NCI-H2081 (cell line): ENCODE measurements at regions not wholly inside any gene's neighbourhood (a gene's known extent, or its start where the extent isn't known, plus 50 kb on each side); places are given as distances from the start of the nearest gene placed in this dataset.
A peak's percentile ranks its signal among the peaks of the same experiment; 100 is the strongest.

ENCODE experiments used
- DNase-seq, 2 experiments: peaks; one replicate each; lab custom pipeline; 2025; lab: John Stamatoyannopoulos, UW

- DNase-seq = no peak
These were observed 138.4 kb upstream of the SPACA1 start for GRCh38 chr6:87908978-87909811.

GRCh38 chr6:87907521-87907920 is 140.1 kb upstream of the SPACA1 start:
- DNase-seq = no peak

DNA sequence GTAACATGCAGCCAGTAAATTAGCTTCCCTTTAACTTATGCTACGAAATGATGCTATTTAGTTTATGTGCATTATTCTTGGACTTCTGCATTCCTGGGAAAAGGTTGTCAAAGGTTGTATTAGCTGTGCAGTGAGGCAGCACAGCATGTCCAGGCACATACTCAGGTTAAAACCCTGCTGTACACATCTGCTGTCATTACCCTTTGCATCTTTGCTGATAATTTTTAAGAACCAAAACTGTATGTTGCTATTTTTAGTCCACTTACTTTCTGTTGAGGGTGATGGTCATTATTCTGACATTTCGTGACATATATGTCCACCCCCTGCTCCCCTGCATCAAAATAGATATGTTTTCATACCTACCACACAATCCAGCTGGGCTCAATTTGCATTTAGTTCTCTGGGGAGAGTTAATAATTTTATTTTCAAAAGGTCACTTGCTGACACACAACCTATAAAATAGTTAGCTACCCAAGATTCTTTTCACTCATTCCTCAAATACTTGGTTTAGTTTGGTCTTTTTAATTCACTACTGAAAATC is 142.5 kb upstream of the SPACA1 start:
- DNase-seq = no peak

DNA sequence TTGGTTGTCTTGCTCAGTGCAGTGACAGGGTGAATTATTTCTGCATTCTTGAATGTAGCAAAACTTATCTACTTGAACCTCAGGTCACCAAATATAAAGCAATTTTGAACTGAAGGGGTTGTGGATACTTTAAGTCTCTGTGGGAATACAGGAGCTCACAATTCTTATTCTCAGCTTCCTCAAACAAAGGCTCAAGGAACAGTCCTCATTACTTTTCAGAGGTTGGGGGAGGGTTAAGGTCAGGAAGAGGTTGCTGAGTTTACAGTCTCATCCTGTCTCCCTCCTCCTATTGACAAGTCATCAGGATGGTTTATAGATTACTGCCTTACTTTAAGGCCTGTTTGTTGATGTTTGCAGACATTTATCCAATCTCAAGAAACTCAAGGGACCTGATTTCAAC is 143.6 kb upstream of the SPACA1 start:
- DNase-seq = no peak

GRCh38 chr6:87903323-87903722 is 144.3 kb upstream of the SPACA1 start:
- DNase-seq = no peak

GRCh38 chr6:87902383-87902782 is 145.3 kb upstream of the SPACA1 start:
- DNase-seq = no peak

DNA sequence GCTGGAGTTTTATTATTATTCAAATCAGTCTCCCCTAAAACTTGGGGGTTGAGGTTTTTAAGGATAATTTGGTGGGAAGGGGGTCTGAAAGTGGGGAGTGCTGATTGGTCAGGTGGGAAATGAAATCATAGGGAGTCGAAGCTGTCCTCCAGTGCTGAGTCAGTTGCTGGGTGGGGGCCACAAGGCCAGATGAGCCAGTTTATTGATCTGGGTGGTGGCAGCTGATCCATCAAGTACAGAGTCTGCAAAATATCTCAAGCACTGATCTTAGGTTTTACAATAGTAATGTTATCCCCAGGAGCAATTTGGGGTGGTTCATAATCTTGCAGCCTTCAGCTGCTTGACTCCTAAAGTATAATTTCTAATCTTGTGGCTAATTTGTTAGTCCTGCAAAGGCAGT is 146.0 kb upstream of the SPACA1 start:
- DNase-seq = no peak

DNA sequence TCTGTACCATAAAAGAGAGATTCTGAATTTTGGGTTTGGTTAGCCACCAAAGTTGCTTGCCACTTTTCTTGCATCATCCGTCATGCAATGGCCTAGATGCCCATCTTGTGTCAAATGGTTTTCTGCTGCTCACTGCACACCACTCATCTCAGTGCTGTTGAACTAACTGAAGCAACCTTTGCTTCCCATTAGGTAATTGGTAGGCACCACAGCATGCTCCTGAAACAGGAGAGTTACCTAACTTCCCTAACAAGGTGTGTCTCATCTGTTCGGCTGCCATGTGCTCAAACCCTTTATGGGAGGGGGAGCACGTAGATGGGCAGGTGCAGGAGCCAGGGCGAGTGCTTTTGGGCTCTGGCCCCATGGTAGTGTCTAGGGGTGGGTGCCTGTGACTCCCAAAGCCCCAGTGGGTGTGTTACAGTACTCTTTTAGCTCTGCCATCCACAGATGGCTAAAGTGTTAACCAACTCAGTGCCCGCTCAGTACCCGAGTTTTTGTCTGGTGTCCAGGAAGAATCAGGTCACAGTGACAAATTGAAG is 147.4 kb upstream of the SPACA1 start:
- DNase-seq = no peak

DNA sequence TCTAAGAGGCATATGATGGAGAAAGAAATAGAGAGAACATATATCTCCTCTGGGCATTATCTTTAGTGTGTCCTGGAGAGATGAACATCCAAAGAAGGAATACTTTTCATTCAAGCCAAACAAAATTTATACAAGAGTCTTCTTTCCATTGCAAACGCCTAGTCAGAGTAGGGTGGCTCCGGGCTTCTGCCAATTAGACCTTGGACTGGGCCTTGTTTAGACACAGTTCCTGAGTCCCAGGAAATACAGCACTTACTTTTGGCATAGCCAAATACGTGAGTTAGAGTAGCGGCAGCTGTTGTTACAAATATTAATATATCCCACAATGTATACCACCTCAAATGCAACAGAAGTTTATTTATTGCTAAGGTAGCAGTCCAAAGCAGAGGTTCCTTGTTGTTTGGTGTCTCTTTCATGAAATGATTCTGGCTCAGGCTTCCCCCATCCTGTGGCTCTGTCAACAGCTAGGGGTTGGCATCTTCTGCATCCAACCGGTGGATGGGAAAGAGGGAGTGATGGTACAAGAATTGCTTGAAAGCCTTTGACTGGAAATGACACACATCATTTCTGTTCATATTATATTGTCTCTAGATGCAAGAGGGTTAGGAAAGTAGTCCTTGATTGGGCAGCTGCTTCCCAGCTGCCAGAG is 148.0 kb upstream of the SPACA1 start:
- DNase-seq = no peak

DNA sequence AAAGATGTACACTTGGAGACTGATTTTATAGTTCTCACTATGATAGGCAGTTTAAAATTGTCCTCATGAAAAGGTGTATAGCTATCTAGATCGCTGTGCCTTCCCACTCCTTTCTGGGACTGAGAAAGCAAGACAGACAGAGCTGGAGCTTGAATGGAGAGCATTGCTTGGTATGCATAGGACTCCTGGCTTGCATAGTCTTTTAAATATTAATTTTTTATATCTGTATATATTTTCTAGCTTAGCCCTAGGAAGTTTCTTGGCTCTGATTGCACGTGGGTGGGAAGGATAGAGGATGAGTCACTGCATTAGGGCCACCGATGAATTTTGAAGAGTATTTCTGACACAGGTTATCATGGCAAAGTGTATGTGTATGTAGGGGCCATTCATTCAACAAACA is 150.0 kb upstream of the SPACA1 start:
- no peak for DNase-seq

DNA sequence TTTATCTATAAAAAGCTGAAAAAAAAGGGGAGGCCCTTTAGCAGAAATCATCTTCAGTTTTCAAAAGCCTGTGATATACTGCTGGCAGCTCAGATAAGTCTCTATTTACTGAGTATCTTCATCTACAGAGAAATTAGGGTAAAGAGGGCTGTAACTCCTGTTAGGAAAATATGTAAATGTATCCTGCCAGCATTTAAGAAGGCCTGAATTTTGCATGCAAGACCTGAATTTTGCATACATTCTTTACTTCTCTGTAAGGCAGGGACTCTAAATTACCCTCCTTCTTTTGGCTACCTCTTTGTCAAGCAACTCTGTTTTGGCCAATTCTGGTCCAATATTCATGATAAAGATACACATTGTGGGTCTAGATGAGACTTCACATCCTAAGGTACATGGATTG is 150.6 kb upstream of the SPACA1 start:
- DNase-seq = no peak

GRCh38 chr6:87887266-87887665 is 160.4 kb upstream of the SPACA1 start:
- DNase-seq = no peak

GRCh38 chr6:87884203-87884602 is 163.4 kb upstream of the SPACA1 start:
- no peak for DNase-seq

DNA sequence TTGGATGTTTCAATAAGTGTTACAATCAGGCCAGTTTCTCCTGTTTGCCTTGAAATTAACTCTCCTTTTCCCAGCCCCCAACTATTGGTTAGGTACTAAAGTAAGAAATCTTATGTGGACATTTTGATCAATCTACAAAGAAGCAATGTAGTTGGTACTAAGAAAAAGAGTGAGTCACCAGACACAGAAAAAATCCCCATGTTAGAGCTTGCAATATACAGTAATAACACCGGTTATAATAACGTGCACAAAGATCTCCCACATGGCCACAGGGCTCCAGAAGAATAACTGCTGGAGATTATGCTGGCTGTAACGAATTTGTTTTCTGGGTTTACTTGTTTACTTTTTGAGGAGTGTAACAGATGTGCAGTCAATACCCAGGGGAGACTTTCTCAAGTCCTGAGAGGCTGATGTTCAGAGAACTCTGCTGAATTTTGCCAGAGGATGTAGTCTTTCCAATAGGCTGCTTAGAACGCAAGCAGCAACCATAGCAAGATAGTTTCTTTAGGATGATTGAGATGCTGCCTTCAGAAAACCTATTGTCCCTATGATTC is 166.2 kb upstream of the SPACA1 start:
- DNase-seq = no peak

GRCh38 chr6:87879132-87879861 is 168.3 kb upstream of the SPACA1 start:
- peak in 1 of 2 experiments; percentile 39 for DNase-seq

DNA sequence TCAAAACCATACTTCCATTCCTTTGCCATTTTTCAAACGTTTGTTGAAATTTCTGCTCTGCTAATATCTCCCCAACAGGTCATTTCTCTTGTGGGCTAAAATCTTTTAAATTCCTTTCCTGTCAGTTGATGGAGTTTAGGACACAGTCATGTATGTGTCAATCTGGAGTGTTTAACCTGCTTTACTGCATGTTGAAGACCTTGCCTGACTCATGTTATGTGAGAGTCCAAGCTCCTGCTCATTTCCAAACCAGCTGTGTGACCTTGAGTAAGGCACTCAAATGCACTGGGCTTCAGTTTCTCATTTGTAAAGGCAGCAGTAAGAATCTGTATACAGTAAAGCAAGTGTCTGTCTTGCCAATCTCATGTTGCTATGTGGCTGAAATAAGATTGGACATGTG is 171.9 kb upstream of the SPACA1 start:
- no peak for DNase-seq

GRCh38 chr6:87873556-87873955 is 171.5 kb upstream of the AKIRIN2 start:
- DNase-seq = no peak

DNA sequence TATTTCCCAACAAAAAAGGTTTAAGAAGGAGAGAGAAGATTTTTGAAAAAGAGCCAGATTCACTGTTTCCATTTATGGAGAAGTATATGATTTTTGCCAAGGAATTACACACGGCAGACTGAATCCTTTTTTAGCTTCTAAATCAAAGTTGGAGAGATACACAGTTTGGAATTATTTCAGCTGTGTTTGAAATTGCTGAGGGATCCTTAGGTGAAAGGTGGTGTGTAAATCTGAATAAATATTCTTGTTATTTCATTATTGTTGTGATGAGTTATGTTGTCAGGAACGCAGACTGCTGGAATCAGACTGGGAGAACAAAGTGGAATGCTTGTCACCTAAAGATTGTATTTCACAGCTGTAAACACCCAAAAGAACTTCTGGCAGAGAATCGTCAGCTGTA is 168.5 kb upstream of the AKIRIN2 start:
- DNase-seq = no peak

- DNase-seq = no peak
These were observed 167.3 kb upstream of the AKIRIN2 start for GRCh38 chr6:87869064-87869905.

DNA sequence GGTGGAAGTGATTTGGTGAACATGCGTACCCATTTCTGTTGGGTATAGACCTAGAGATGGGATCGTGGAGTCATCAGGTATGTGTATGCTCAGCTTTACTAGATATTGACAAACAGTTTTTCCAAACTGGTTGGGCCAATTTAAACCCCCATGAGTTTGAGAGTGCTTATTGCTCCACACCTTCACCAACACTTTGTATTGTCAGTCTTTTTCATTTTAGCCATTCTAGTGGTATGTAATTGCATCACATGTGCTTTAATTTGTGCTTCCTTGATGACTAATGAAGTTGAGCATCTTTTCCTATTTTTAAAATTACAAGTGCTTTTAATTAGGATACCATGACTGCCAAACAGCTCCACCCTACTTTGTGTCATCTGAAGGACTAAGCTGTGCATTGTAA is 158.9 kb upstream of the AKIRIN2 start:
- no peak for DNase-seq

DNA sequence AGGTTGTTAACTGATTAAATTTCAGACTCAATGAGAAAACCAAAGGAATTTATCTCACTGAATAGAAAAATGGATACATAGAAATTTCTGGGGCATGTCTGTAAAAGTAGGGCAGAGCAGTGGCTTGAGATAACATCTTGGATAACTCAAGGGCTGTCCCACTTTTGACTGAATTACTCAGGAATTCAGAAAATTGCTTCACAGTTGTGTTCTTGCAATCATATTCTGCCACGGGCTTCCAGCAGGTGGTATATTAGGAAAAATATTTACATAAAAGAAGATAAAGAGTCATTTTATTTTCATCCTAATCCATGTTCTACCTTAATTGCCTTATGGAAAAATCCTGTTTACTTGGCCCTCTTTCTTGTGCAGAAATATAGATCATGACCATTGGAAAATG is 156.4 kb upstream of the AKIRIN2 start:
- no peak for DNase-seq
